GM23248 (cell line): ENCODE measurements at regions not wholly inside any gene's neighbourhood (a gene's known extent, or its start where the extent isn't known, plus 50 kb on each side); places are given as distances from the start of the nearest gene placed in this dataset.

Source experiments
- DNase-seq: peaks from one replicate; pipeline ENCODE4 v3.0.0-alpha.2; 2015
- H2AFZ ChIP-seq: fragments of 200-600 bp; sonication (generic); 2 replicates; pipeline ENCODE4 v1.6.1; 2016; ENCODE audit warnings: antibody characterized with exemption
- H3F3A ChIP-seq: fragments of 200-600 bp; sonication (generic); 2 replicates; pipeline ENCODE4 v1.6.1; 2016; ENCODE audit warnings: mild to moderate bottlenecking, antibody characterized with exemption, mixed run types; ENCODE audit not compliant: insufficient read depth
- H3K27ac ChIP-seq: fragments of 200-600 bp; sonication (generic); 2 replicates; pipeline ENCODE4 v1.5.1; 2016; ENCODE audit warnings: mild to moderate bottlenecking
- H3K27me3 ChIP-seq: fragments of 200-600 bp; sonication (generic); replicated peaks from 2 replicates; pipeline ENCODE4 v1.6.1; 2016; ENCODE audit warnings: mild to moderate bottlenecking; ENCODE audit not compliant: insufficient read depth
- H3K36me3 ChIP-seq: fragments of 200-600 bp; sonication (generic); 2 replicates; pipeline ENCODE4 v1.6.1; 2016; ENCODE audit warnings: low read depth, mild to moderate bottlenecking
- H3K4me1 ChIP-seq: fragments of 200-600 bp; sonication (generic); 2 replicates; pipeline ENCODE4 v1.6.1; 2016; ENCODE audit warnings: mild to moderate bottlenecking; ENCODE audit not compliant: insufficient read depth
- H3K4me2 ChIP-seq: fragments of 200-600 bp; sonication (generic); one replicate; pipeline ENCODE4 v1.6.1; 2016; ENCODE audit warnings: mild to moderate bottlenecking; ENCODE audit not compliant: unreplicated experiment
- H3K4me3 ChIP-seq: fragments of 200-600 bp; sonication (generic); 2 replicates; pipeline ENCODE4 v1.5.1; 2016; ENCODE audit warnings: mild to moderate bottlenecking
- H3K79me2 ChIP-seq: fragments of 200-600 bp; sonication (generic); 2 replicates; pipeline ENCODE4 v1.6.1; 2016; ENCODE audit warnings: mild to moderate bottlenecking; ENCODE audit not compliant: insufficient read depth
- H3K9ac ChIP-seq: fragments of 200-600 bp; sonication (generic); 2 replicates; pipeline ENCODE4 v1.6.1; 2016; ENCODE audit warnings: mild to moderate bottlenecking
- H3K9me2 ChIP-seq: fragments of 200-600 bp; sonication (generic); 2 replicates; pipeline ENCODE4 v1.6.1; 2016; ENCODE audit warnings: mixed run types, mild to moderate bottlenecking, moderate library complexity; ENCODE audit not compliant: insufficient read depth
- H3K9me3 ChIP-seq: fragments of 200-600 bp; sonication (generic); one replicate; pipeline ENCODE4 v1.6.1; 2017; ENCODE audit warnings: low read depth
- H4K20me1 ChIP-seq: fragments of 200-600 bp; sonication (generic); 2 replicates; pipeline ENCODE4 v1.6.0; 2016; ENCODE audit not compliant: insufficient read depth
- EZH2 ChIP-seq: fragments of 200-600 bp; sonication (generic); IDR thresholded peaks from 2 replicates; pipeline ENCODE4 v1.6.1; 2018; ENCODE audit warnings: antibody characterized with exemption, mild to moderate bottlenecking; ENCODE audit not compliant: insufficient read depth, poor library complexity, severe bottlenecking
- EZH2phosphoT487 ChIP-seq: fragments of 200-600 bp; sonication (generic); IDR thresholded peaks from 2 replicates; pipeline ENCODE4 v1.6.1; 2018; ENCODE audit warnings: antibody characterized with exemption, moderate library complexity, mild to moderate bottlenecking, low read depth; ENCODE audit not compliant: insufficient read depth
- WGBS, 2 experiments: methylation state at CpG; one replicate each; pipeline ENCODE4 v1.1.6; 2015 to 2017; ENCODE audit warnings: low lambda C conversion rate in 2 of 2, low coverage in 1 of 2; ENCODE audit errors: missing lambda C conversion rate in 2 of 2; 5-methylcytosine and 5-hydroxymethylcytosine counted together
- in situ Hi-C: fragments of 300-500 bp; cut with MboI; formaldehyde crosslinking; loops from 2 replicates; pipeline ENCODE4 v1.15.0; 2020

- Histone ChIP-seq H3K9ac (no peak overlapping the region), H4K20me1 (no peaks in the 10 kb centered on the region), H3F3A (no peaks in the 10 kb centered on the region), H3K27ac (no peak overlapping the region), H3K4me2 (peak overlapping the region; percentile 99), H2AFZ (peak overlapping the region; percentile 94), H3K4me3 (peak overlapping the region; percentile 66), H3K36me3 (no peaks in the 10 kb centered on the region), H3K9me3 (no peaks in the 10 kb centered on the region), H3K79me2 (no peaks in the 10 kb centered on the region), H3K27me3 (no peaks in the 10 kb centered on the region), H3K4me1 (no peaks in the 10 kb centered on the region), H3K9me2 (no peaks in the 10 kb centered on the region)
- in situ Hi-C loops, result loop anchor here (25.0 kb wide), 2 partner anchors 120 to 805 kb away; no protein-coding TSS in a partner anchor
- DNase-seq, result peak; percentile 87
- 4% methylated on average over 5 of the region's 5 CpGs for WGBS, 2 experiments
- TF ChIP-seq EZH2phosphoT487, result no peak
- no peak for TF ChIP-seq EZH2
Observed at GRCh38 chr11:128157423-128158298, 429.7 kb downstream of the ETS1 start.

- Histone ChIP-seq H3K9me2 (no peaks in the 10 kb centered on the region), H3K9ac (no peak overlapping the region), H2AFZ (no peak overlapping the region), H4K20me1 (no peaks in the 10 kb centered on the region), H3K4me3 (no peak overlapping the region), H3K4me2 (no peak overlapping the region), H3K27me3 (no peaks in the 10 kb centered on the region), H3F3A (no peaks in the 10 kb centered on the region), H3K79me2 (no peaks in the 10 kb centered on the region), H3K36me3 (no peaks in the 10 kb centered on the region), H3K9me3 (no peaks in the 10 kb centered on the region), H3K27ac (no peak overlapping the region), H3K4me1 (no peaks in the 10 kb centered on the region)
- no peak for DNase-seq
- 78 to 80% methylated on average over 3 of the region's 3 CpGs for WGBS, 2 experiments
- in situ Hi-C loops, result loop anchor here (25.0 kb wide), 2 partner anchors 119 to 806 kb away; no protein-coding TSS in a partner anchor
- TF ChIP-seq EZH2phosphoT487 (no peak), EZH2 (no peak)
Observed at GRCh38 chr11:128156486-128156885, 430.9 kb downstream of the ETS1 start.

- H3K36me3 ChIP-seq, result no peaks in the 10 kb centered on the region
- H3K79me2 ChIP-seq, result no peaks in the 10 kb centered on the region
- H3K4me3 ChIP-seq, result no peak overlapping the region
- in situ Hi-C loops, result loop anchor here (25.0 kb wide), 2 partner anchors 118 to 807 kb away; no protein-coding TSS in a partner anchor
- H2AFZ ChIP-seq, result no peak overlapping the region
- DNase-seq, result no peak
- WGBS, 2 experiments, result 90 to 94% methylated on average over 2 of the region's 2 CpGs
- TF ChIP-seq EZH2phosphoT487 (no peak), EZH2 (no peak)
- H4K20me1 ChIP-seq, result no peaks in the 10 kb centered on the region
- H3K9ac ChIP-seq, result no peak overlapping the region
- no peaks in the 10 kb centered on the region for H3F3A ChIP-seq
- no peaks in the 10 kb centered on the region for H3K9me2 ChIP-seq
- H3K27me3 ChIP-seq, result no peaks in the 10 kb centered on the region
- no peaks in the 10 kb centered on the region for H3K9me3 ChIP-seq
- H3K4me1 ChIP-seq, result no peaks in the 10 kb centered on the region
- H3K27ac ChIP-seq, result no peak overlapping the region
- H3K4me2 ChIP-seq, result no peak overlapping the region
Observed at GRCh38 chr11:128155590-128155989, 431.8 kb downstream of the ETS1 start.

GRCh38 chr11:128153697-128154048, 433.7 kb downstream of the ETS1 start:
- in situ Hi-C loops, result loop anchor here (25.0 kb wide), 2 partner anchors 116 to 809 kb away; no protein-coding TSS in a partner anchor
- WGBS, 2 experiments, result 96 to 98% methylated on average over 4 of the region's 4 CpGs
- Histone ChIP-seq H3K4me3 (no peak overlapping the region), H3K27me3 (no peaks in the 10 kb centered on the region), H3K27ac (no peak overlapping the region), H3K79me2 (no peaks in the 10 kb centered on the region), H3K9me3 (no peaks in the 10 kb centered on the region), H4K20me1 (no peaks in the 10 kb centered on the region), H3K4me1 (no peaks in the 10 kb centered on the region), H2AFZ (no peak overlapping the region), H3K9me2 (no peaks in the 10 kb centered on the region), H3K4me2 (no peak overlapping the region), H3K36me3 (no peaks in the 10 kb centered on the region), H3K9ac (no peak overlapping the region), H3F3A (no peaks in the 10 kb centered on the region)
- DNase-seq, result no peak
- TF ChIP-seq EZH2 (no peak), EZH2phosphoT487 (no peak)
